Fibroblast of lung (primary cell): ENCODE measurements at regions not wholly inside any gene's neighbourhood (a gene's known extent, or its start where the extent isn't known, plus 50 kb on each side); places are given as distances from the start of the nearest gene placed in this dataset.

Source experiments
- DNase-seq, 2 donors: peaks; one replicate each; pipeline versions ENCODE4 v3.0.0 to v3.0.0-alpha.2; 2010; ENCODE audit warnings: low read depth in 2 of 2
- H2AFZ ChIP-seq: 2 replicates; pipeline ENCODE4 v1.5.1; 2012; ENCODE audit warnings: low read length, control low read depth, inconsistent platforms
- H3K27ac ChIP-seq: 2 replicates; pipeline ENCODE4 v1.5.1; 2011; ENCODE audit warnings: low read length, control low read depth; ENCODE audit not compliant: insufficient read depth
- H3K27me3 ChIP-seq: 2 replicates; pipeline ENCODE4 v1.5.1; 2011; ENCODE audit warnings: mild to moderate bottlenecking, low read length; ENCODE audit not compliant: control insufficient read depth, insufficient read depth
- H3K36me3 ChIP-seq: 2 replicates; pipeline ENCODE4 v1.5.1; 2011; ENCODE audit warnings: low read length; ENCODE audit not compliant: control insufficient read depth, insufficient read depth
- H3K4me1 ChIP-seq: 2 replicates; pipeline ENCODE4 v1.5.1; 2011; ENCODE audit warnings: low read length; ENCODE audit not compliant: control insufficient read depth, insufficient read depth; ENCODE audit errors: extremely low read depth
- H3K4me2 ChIP-seq: 2 replicates; pipeline ENCODE4 v1.5.1; 2011; ENCODE audit warnings: low read length, control low read depth; ENCODE audit not compliant: insufficient read depth; ENCODE audit errors: extremely low read depth
- H3K4me3 ChIP-seq, 4 experiments: fragments of 200-600 bp in 1 of 4; sonication (generic) in 1 of 4; replicated peaks in 1 of 4; 2 replicates each; pipeline ENCODE4 v1.5.1; 2011 to 2016; ENCODE audit warnings: low read length in 4 of 4, low read depth in 3 of 4, mild to moderate bottlenecking in 3 of 4, control low read depth in 2 of 4, inconsistent platforms in 1 of 4, mixed read lengths in 1 of 4; ENCODE audit not compliant: insufficient read depth in 1 of 4; ENCODE audit errors: control extremely low read depth in 1 of 4
- H3K79me2 ChIP-seq: 2 replicates; pipeline ENCODE4 v1.5.1; 2012; ENCODE audit warnings: mild to moderate bottlenecking, low read length, inconsistent platforms; ENCODE audit not compliant: control insufficient read depth, insufficient read depth
- H3K9ac ChIP-seq: 2 replicates; pipeline ENCODE4 v1.5.1; 2011; ENCODE audit warnings: mild to moderate bottlenecking, low read length, control low read depth; ENCODE audit not compliant: insufficient read depth
- H3K9me3 ChIP-seq: 2 replicates; pipeline ENCODE4 v1.5.1; 2012; ENCODE audit warnings: low read depth, low read length; ENCODE audit not compliant: control insufficient read depth, insufficient read depth
- H4K20me1 ChIP-seq: 2 replicates; pipeline ENCODE4 v1.5.1; 2011; ENCODE audit warnings: low read length; ENCODE audit not compliant: control insufficient read depth, insufficient read depth; ENCODE audit errors: extremely low read depth
- CTCF ChIP-seq, 2 donors: IDR thresholded peaks in 1 of 2; conservative IDR thresholded peaks in 1 of 2; 1 replicate in 1 of 2; 2 replicates in 1 of 2; pipeline ENCODE4 v1.5.1; 2011 to 2012; ENCODE audit warnings: low read length in 2 of 2, control low read depth in 1 of 2, inconsistent platforms in 1 of 2, low read depth in 1 of 2, mild to moderate bottlenecking in 1 of 2
- EZH2 ChIP-seq: IDR thresholded peaks from 2 replicates; pipeline ENCODE4 v1.5.1; 2012; ENCODE audit warnings: low read length, control low read depth, mild to moderate bottlenecking; ENCODE audit errors: missing control alignments

- Histone ChIP-seq H4K20me1 (no peaks in the 10 kb centered on the region), H3K27me3 (no peaks in the 10 kb centered on the region), H3K4me2 (peak overlapping the region; percentile 48), H3K79me2 (no peaks in the 10 kb centered on the region), H2AFZ (no peak overlapping the region), H3K36me3 (no peaks in the 10 kb centered on the region), H3K4me1 (peaks cover 10% of the 10 kb centered on the region), H3K4me3 (no peak overlapping the region), H3K9me3 (no peaks in the 10 kb centered on the region), H3K9ac (no peak overlapping the region), H3K27ac (peak overlapping the region; percentile 91)
- peak; percentile 40 to 75 for DNase-seq
- TF ChIP-seq CTCF (conservative IDR thresholded peaks at IDR 0.05 in 1 of 2, IDR thresholded peaks at IDR 0.05 in 1 of 2; ENCODE audit: low read depth in 1 of 2, low read length in 2 of 2) (no peak), EZH2 (no peak)
Observed at GRCh38 chr9:88653911-88654310, 118.9 kb downstream of the NXNL2 start.

GRCh38 chr9:88657893-88658292 is 122.9 kb downstream of the NXNL2 start:
- TF ChIP-seq CTCF (conservative IDR thresholded peaks at IDR 0.05 in 1 of 2, IDR thresholded peaks at IDR 0.05 in 1 of 2; ENCODE audit: low read depth in 1 of 2, low read length in 2 of 2) (no peak), EZH2 (no peak)
- H3K79me2 ChIP-seq, result no peaks in the 10 kb centered on the region
- H3K9ac ChIP-seq, result no peak overlapping the region
- peak; percentile 29 to 31 for DNase-seq
- no peaks in the 10 kb centered on the region for H4K20me1 ChIP-seq
- peaks cover 2% of the 10 kb centered on the region for H3K4me1 ChIP-seq
- no peak overlapping the region for H2AFZ ChIP-seq
- no peaks in the 10 kb centered on the region for H3K27me3 ChIP-seq
- no peaks in the 10 kb centered on the region for H3K36me3 ChIP-seq
- no peak overlapping the region for H3K4me3 ChIP-seq
- H3K9me3 ChIP-seq, result no peaks in the 10 kb centered on the region
- H3K27ac ChIP-seq, result no peak overlapping the region
- no peak overlapping the region for H3K4me2 ChIP-seq

- H3K9ac ChIP-seq, result no peak overlapping the region
- H3K36me3 ChIP-seq, result no peaks in the 10 kb centered on the region
- H3K27me3 ChIP-seq, result no peaks in the 10 kb centered on the region
- TF ChIP-seq CTCF (conservative IDR thresholded peaks at IDR 0.05 in 1 of 2, IDR thresholded peaks at IDR 0.05 in 1 of 2; ENCODE audit: low read depth in 1 of 2, low read length in 2 of 2) (no peak), EZH2 (no peak)
- no peak overlapping the region for H3K4me2 ChIP-seq
- no peaks in the 10 kb centered on the region for H3K4me1 ChIP-seq
- peak; percentile 44 to 74 for DNase-seq
- H3K27ac ChIP-seq, result no peak overlapping the region
- no peak overlapping the region for H3K4me3 ChIP-seq
- no peaks in the 10 kb centered on the region for H3K9me3 ChIP-seq
- H4K20me1 ChIP-seq, result no peaks in the 10 kb centered on the region
- no peak overlapping the region for H2AFZ ChIP-seq
- no peaks in the 10 kb centered on the region for H3K79me2 ChIP-seq
Observed at GRCh38 chr9:88658311-88658822, 123.4 kb downstream of the NXNL2 start.
